AG08395 (cell line): ENCODE measurements at regions not wholly inside any gene's neighbourhood (a gene's known extent, or its start where the extent isn't known, plus 50 kb on each side); places are given as distances from the start of the nearest gene placed in this dataset.
A peak's percentile ranks its signal among the peaks of the same experiment; 100 is the strongest.

ENCODE experiments used
- DNase-seq: peaks from one replicate; pipeline ENCODE4 v3.0.0; 2012; ENCODE audit warnings: mixed read lengths, low spot score

GRCh38 chr16:85971902-85972638 is 73.1 kb downstream of the IRF8 start:
- DNase-seq, result no peak

- DNase-seq, result no peak
Measured at GRCh38 chr16:85974428-85975375, 75.7 kb downstream of the IRF8 start.

- DNase-seq, result no peak
Measured at GRCh38 chr16:85975451-85975981, 76.6 kb downstream of the IRF8 start.

GRCh38 chr16:85978291-85978775 is 79.4 kb downstream of the IRF8 start:
- no peak for DNase-seq

GRCh38 chr16:85978976-85979375 is 80.0 kb downstream of the IRF8 start:
- no peak for DNase-seq

GRCh38 chr16:85979605-85980004 is 80.6 kb downstream of the IRF8 start:
- no peak for DNase-seq

- no peak for DNase-seq
Measured at GRCh38 chr16:85980686-85981085, 81.7 kb downstream of the IRF8 start.

GRCh38 chr16:85981826-85982562 is 83.0 kb downstream of the IRF8 start:
- DNase-seq, result no peak

GRCh38 chr16:85982563-85982939 is 83.6 kb downstream of the IRF8 start:
- no peak for DNase-seq

- no peak for DNase-seq
Measured at GRCh38 chr16:85983064-85983463, 84.1 kb downstream of the IRF8 start.

GRCh38 chr16:85983606-85984230 is 84.8 kb downstream of the IRF8 start:
- no peak for DNase-seq

- DNase-seq, result no peak
Measured at GRCh38 chr16:85984231-85984880, 85.4 kb downstream of the IRF8 start.

- no peak for DNase-seq
Measured at GRCh38 chr16:85984947-85985451, 86.0 kb downstream of the IRF8 start.

GRCh38 chr16:85986931-85987749 is 88.2 kb downstream of the IRF8 start:
- DNase-seq, result peak; percentile 60

GRCh38 chr16:85987750-85988078 is 88.8 kb downstream of the IRF8 start:
- no peak for DNase-seq

- no peak for DNase-seq
Measured at GRCh38 chr16:85988306-85988705, 89.3 kb downstream of the IRF8 start.

GRCh38 chr16:85988723-85989313 is 89.9 kb downstream of the IRF8 start:
- no peak for DNase-seq

GRCh38 chr16:85989376-85989775 is 90.4 kb downstream of the IRF8 start:
- no peak for DNase-seq

- DNase-seq, result no peak
Measured at GRCh38 chr16:85989863-85990643, 91.1 kb downstream of the IRF8 start.
